HG02678 (cell line): ENCODE measurements at regions not wholly inside any gene's neighbourhood (a gene's known extent, or its start where the extent isn't known, plus 50 kb on each side); places are given as distances from the start of the nearest gene placed in this dataset.
"Not testable (repeated sequence)": the region's sequence is repeated elsewhere in the genome, so short reads cannot be mapped to it uniquely, and the experiment has no call there.

ENCODE experiments used
- ATAC-seq: cut with Tn5 transposase; IDR thresholded peaks from one replicate; pipeline ENCODE4 v1.9.1; 2021; ENCODE audit warnings: mild to moderate bottlenecking, moderate library complexity; ENCODE audit not compliant: unreplicated experiment

DNA sequence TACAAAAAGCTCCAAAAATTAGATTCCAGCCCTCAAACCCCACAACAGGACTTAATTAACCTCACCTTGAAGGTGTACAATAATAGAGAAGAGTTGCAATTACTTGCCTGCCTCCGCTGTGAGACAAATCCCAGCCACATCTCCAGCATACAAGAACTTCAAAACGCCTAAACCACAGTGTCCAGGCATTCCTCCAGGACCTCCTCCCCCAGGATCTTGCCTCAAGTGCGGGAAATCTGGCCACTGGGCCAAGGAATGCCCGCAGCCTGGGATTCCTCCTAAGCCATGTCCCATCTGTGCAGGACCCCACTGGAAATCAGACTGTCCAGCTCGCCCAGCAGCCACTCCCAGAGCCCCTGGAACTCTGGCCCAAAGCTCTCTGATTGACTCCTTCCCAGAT lies 101.3 kb upstream of the CCNG1 start:
- not testable (repeated sequence) for ATAC-seq

GRCh38 chr5:163339148-163339547 lies 98.2 kb upstream of the CCNG1 start:
- no peak for ATAC-seq

DNA sequence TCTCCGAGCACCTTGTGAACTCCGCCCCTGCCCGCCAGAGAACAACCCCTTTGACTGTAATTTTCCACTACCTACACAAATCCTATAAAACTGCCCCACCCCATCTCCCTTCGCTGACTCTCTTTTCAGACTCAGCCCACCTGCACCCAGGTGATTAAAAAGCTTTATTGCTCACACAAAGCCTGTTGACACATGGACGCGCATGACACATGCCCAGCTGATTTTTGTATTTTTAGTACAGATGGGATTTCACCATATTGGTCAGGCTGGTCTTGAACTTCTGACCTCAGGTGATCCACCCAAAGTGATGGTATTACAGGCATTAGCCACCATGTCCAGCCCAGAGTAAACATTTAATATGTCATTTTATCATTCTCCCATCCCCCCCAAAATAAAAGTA lies 97.0 kb upstream of the CCNG1 start:
- ATAC-seq = not testable (repeated sequence)

DNA sequence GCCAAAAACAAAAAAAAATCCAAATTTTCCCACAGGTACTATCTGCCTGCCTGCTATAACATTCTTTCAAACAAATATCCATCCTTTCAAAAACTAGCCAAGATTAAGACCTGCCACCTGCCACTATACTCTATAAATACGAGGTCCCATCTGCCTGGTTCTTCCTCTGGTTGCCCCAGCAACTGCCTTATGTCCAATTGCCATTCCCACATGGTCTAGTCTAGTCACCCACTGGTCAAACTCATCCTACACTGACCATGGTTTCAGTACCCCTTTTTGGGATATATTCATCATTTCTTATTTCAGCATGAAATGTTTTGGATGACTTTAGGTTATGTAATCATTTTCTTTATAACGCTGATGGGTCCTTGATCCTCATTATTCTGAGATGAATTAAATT lies 95.1 kb upstream of the CCNG1 start:
- ATAC-seq = no peak

GRCh38 chr5:163345216-163345615 lies 92.2 kb upstream of the CCNG1 start:
- no peak for ATAC-seq

DNA sequence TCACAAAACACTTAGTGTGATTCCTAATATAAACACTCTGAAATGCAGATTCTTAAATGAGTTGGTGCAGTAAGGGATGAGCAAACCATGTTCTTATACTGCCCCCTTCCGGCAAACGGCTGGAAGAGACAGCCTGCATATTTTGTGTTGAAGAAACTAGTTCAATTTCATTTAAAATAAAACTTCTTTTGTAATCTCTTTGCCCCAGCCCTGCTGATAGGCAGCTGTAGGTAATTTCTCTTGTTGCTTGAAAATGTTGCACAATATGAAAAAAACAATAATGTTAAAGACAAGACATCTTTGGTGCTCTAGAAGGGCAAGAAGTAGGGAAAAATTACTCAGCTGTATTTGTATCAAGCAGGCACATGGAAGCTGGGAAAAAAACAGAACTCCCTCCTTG lies 89.7 kb upstream of the CCNG1 start:
- ATAC-seq = peak; percentile 80

DNA sequence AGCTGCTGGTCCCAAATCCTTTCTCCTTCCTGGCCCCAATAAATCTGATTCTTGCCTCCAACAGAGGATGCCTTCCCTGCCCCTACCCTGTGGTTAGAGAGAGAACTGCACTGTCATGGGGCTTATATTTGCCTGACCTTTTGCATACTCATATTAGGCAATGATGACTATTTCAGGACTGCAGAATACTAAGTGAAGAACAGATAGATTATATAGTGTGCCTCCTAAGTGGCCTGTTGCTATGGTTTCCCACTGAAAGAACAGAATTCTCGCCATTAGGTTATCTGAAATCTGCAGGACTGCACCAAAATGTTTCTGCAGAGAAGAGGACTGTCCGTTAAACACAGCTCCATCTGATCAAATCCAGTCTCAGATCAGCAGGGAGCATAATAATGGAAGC lies 87.3 kb upstream of the CCNG1 start:
- no peak for ATAC-seq

DNA sequence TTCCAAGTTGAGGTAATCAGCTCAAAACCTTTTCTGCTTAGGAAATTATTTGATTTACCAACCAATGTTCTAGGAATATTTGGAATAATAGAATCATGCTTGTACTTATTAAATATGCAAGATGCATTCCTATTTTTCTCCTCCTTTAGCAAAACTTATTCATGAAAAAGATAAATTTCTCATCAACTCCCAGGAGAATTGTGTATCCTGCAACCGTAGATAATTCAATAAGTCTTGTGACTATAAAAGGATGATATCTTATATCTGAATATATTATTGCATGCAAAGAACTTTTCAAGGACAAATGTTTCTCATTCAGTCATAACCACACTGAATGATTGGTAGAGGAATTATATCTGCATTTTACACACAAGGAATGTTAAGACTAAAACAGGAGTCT lies 84.9 kb upstream of the CCNG1 start:
- no peak for ATAC-seq

- ATAC-seq = not testable (repeated sequence)
Observed at GRCh38 chr5:163355811-163356210, 81.6 kb upstream of the CCNG1 start.

- ATAC-seq = no peak
Observed at GRCh38 chr5:163357636-163358035, 79.8 kb upstream of the CCNG1 start.

DNA sequence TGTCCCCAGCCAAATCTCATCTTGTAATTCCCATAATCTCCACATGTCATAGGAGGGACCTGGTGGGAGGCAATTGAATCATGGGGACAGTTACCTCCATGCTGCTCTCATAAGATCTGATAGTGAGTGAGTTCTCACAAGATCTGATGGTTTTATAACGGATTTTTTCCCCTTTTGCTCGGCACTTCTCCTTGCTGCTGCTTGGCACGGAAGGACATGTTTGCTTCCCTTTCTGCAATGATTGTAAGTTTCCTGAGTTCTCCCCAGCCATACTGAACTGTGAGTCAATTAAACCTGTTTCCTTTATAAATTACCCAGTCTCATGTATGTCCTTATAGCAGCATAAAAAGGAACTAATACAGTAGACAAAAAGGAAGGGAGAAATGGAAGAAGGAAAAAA lies 76.7 kb upstream of the CCNG1 start:
- no peak for ATAC-seq

GRCh38 chr5:163361450-163361849 lies 75.9 kb upstream of the CCNG1 start:
- no peak for ATAC-seq

GRCh38 chr5:163362840-163363371 lies 74.5 kb upstream of the CCNG1 start:
- ATAC-seq = no peak

- no peak for ATAC-seq
Observed at GRCh38 chr5:163363389-163363788, 74.0 kb upstream of the CCNG1 start.

DNA sequence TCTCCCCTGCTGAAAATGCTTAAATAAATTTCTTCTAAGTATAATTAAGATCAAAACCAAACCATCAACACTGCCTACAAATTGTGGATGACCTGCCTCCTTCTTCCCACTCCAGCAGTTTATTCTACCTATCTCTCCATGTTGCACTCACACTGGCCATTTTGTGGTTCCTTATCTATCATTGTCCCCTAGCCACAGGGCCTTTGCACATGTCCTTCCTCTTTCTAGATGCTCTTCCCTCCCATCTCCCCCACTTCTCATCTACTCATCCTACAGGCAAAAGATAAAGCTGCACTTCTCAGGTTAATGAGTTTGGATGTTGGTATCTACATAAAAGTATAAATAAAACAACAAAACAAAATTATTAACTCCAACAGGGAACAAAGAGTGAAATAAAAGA lies 70.6 kb upstream of the CCNG1 start:
- no peak for ATAC-seq

DNA sequence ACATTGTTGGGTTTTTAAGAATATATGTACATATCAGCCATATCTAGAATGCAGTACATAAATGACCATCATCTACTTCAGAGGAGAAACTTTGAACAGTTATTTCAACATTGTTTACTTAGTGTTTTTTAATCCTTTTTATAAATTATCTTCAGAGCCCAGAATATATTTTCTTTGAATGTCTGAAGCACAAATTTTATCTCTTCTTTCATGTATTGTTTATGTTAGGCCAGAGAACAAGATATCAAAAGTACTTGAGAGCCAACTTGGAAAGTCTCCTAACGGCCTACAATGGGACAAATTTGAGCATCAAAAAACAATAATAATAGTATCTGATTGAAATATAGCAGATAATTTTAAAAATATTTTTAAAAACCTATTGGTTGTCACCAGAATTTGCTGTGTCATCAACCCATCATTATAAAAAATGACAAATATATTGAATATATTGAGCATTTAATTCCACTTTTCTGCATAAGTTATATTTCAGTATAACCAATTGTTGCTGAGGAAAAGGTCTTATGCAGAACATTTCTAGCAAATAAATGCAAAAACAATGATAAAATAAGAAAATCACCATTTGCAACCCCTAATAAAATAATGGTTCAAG lies 67.5 kb upstream of the CCNG1 start:
- no peak for ATAC-seq

DNA sequence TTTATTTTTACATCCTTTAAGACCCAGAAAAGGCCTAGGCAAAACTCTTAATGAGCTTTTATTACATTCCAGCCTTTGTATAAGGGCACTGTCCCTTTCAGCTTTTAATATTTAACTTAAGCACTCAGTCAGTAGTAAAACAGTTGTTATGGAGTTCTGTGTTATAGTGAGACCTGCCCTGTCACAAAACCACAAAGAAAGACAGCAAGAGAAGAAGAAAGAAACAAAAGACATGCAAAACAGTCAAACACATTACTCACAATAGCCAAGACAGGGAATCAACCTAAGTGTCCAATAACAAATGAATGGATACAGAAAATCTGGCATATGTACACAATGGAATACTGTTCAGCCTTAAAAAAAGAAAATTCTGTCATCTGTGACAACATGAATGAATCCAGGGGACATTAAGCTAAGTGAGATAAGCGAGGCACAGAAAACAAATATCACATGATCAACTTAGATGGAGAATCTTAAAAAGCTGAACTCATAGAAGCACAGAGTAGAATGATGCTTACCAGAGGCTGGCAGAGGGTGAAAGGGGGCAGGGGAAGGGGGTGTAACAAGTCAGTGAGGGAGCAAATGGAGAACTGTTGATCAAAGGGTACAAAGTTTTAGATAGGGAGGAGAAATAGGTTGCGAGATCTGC lies 63.8 kb upstream of the CCNG1 start:
- ATAC-seq = no peak

GRCh38 chr5:163377982-163378381 lies 59.4 kb upstream of the CCNG1 start:
- ATAC-seq = no peak

- no peak for ATAC-seq
Observed at GRCh38 chr5:163379298-163380155, 57.9 kb upstream of the CCNG1 start.

- no peak for ATAC-seq
Observed at GRCh38 chr5:163381832-163382231, 55.6 kb upstream of the CCNG1 start.

- no peak for ATAC-seq
Observed at GRCh38 chr5:163383754-163384153, 53.6 kb upstream of the CCNG1 start.

DNA sequence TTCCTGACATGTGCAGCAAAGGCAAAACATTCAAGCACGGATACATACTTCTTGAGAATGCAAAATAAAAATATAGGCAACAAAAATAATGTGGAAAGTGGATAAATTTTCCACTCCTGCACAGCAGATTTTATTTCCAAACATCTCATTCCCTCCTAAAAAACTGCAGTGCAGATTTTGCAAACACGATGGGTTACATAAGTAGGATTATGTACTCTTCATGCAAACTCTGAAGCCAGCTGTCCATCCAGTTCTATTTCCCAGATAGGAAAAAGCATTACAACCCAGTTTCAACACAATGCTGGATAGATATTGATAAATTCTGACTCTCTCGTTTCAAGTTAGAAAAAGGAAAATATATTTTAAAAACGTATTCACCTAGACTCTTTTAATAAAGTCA lies 52.7 kb upstream of the CCNG1 start:
- ATAC-seq = no peak
